Calu3 (cell line): ENCODE measurements at regions not wholly inside any gene's neighbourhood (a gene's known extent, or its start where the extent isn't known, plus 50 kb on each side); places are given as distances from the start of the nearest gene placed in this dataset.
"Not testable (repeated sequence)": the region's sequence is repeated elsewhere in the genome, so short reads cannot be mapped to it uniquely, and the experiment has no call there.

Source experiments
- BruUV-seq: library from RNA; stranded (reverse); fragments of 400-500 nt; replicated peaks from 2 replicates; lab custom pipeline; 2021; lab: Mats Ljungman, UMichigan
- CTCF ChIA-PET: fragments of 300-600 bp; sonication (Branson Sonifier 250); formaldehyde crosslinking; loops from one replicate; lab custom pipeline; 2022; ENCODE audit warnings: antibody characterized with exemption; lab: Charles Lee
- DNase-seq: peaks from one replicate; pipeline ENCODE4 v3.0.0; 2022
- H3K27ac Mint-ChIP-seq: one replicate; pipeline ENCODE4 v1.8.0; 2022; ENCODE audit warnings: mixed read lengths; ENCODE audit not compliant: unreplicated experiment
- H3K27me3 Mint-ChIP-seq: one replicate; pipeline ENCODE4 v1.8.0; 2022; ENCODE audit warnings: mixed read lengths; ENCODE audit not compliant: unreplicated experiment
- H3K36me3 Mint-ChIP-seq: one replicate; pipeline ENCODE4 v1.8.0; 2022; ENCODE audit warnings: mild to moderate bottlenecking, moderate library complexity, mixed read lengths; ENCODE audit not compliant: insufficient read depth, unreplicated experiment
- H3K4me1 Mint-ChIP-seq: one replicate; pipeline ENCODE4 v1.8.0; 2022; ENCODE audit warnings: mild to moderate bottlenecking, low read depth, mixed read lengths; ENCODE audit not compliant: unreplicated experiment
- H3K4me3 Mint-ChIP-seq: one replicate; pipeline ENCODE4 v1.8.0; 2022; ENCODE audit warnings: mild to moderate bottlenecking, low read depth, moderate library complexity, mixed read lengths; ENCODE audit not compliant: unreplicated experiment
- H3K9me3 Mint-ChIP-seq: one replicate; pipeline ENCODE4 v1.8.0; 2022; ENCODE audit warnings: low read depth, mixed read lengths; ENCODE audit not compliant: unreplicated experiment
- intact Hi-C: fragments of 100-400 bp; cut with micrococcal nuclease; formaldehyde crosslinking; loops from one replicate; pipeline ENCODE4 v1.10.0; 2022; ENCODE audit not compliant: unreplicated experiment
- TF ChIP-seq, protein P1 (sequence below): fragments of 200-600 bp; IDR thresholded peaks from one replicate; pipeline ENCODE4 v1.8.0; 2022; ENCODE audit warnings: antibody characterized with exemption; ENCODE audit not compliant: unreplicated experiment

DNA sequence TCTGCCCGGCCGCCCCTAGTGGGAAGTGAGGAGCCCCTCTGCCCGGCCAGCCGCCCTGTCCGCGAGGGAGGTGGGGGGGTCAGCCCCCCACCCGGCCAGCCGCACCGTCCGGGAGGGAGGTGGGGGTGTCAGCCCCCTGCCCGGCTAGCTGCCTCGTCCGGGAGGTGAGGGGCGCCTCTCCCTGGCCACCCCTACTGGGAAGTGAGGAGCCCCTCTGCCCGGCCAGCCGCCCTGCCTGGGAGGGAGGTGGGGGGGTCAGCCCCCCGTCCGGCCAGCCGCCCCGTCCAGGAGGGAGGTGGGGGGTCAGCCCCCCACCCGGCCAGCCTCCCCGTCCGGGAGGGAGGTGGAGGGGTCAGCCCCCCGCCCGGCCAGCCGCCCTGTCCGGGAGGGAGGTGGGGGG lies 851.9 kb upstream of the DEFB115 start:
- not testable (repeated sequence) for H3K27ac Mint-ChIP-seq, H3K36me3 Mint-ChIP-seq

GRCh38 chr20:30406370-30406769 lies 851.1 kb upstream of the DEFB115 start:
- CTCF ChIA-PET, H3K4me1 Mint-ChIP-seq, H3K27me3 Mint-ChIP-seq, H3K9me3 Mint-ChIP-seq, BruUV-seq, H3K4me3 Mint-ChIP-seq, intact Hi-C loops, H3K27ac Mint-ChIP-seq, DNase-seq, H3K36me3 Mint-ChIP-seq: not testable (repeated sequence)

More for the DNA sequence above, 851.9 kb upstream of the DEFB115 start:
- H3K4me1 Mint-ChIP-seq, H3K4me3 Mint-ChIP-seq, intact Hi-C loops, DNase-seq, BruUV-seq, H3K9me3 Mint-ChIP-seq, CTCF ChIA-PET, H3K27me3 Mint-ChIP-seq: not testable (repeated sequence)

DNA sequence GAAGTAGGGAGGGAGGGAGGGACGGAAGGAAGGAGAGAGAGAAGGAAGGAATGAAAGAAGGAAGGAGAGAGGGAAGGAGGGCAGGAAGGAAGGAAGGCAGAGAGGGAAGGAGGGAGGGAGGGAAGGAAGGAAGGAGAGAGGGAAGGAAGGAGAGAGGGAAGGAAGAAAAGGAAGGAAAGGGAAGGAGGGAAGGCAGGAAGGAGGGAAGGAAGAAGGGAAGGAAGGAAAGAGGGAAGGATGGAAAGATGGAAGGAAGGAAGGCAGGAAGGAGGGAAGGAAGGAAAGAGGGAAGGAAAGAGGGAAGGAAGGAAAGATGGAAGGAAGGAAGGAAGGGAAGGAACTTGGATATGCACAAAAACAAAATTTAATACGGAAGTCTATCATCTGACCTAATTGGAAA lies 844.5 kb upstream of the DEFB115 start:
- no peak overlapping the region for H3K4me3 Mint-ChIP-seq
- no peak for DNase-seq
- no peaks in the 10 kb centered on the region for H3K27me3 Mint-ChIP-seq
- BruUV-seq, result no TSS peak
- peaks cover 5% of the 10 kb centered on the region for H3K9me3 Mint-ChIP-seq
- no peak overlapping the region for H3K27ac Mint-ChIP-seq
- H3K4me1 Mint-ChIP-seq, result no peaks in the 10 kb centered on the region
- CTCF ChIA-PET, result no interaction called here
- H3K36me3 Mint-ChIP-seq, result no peaks in the 10 kb centered on the region
- TF ChIP-seq, protein P1, sequence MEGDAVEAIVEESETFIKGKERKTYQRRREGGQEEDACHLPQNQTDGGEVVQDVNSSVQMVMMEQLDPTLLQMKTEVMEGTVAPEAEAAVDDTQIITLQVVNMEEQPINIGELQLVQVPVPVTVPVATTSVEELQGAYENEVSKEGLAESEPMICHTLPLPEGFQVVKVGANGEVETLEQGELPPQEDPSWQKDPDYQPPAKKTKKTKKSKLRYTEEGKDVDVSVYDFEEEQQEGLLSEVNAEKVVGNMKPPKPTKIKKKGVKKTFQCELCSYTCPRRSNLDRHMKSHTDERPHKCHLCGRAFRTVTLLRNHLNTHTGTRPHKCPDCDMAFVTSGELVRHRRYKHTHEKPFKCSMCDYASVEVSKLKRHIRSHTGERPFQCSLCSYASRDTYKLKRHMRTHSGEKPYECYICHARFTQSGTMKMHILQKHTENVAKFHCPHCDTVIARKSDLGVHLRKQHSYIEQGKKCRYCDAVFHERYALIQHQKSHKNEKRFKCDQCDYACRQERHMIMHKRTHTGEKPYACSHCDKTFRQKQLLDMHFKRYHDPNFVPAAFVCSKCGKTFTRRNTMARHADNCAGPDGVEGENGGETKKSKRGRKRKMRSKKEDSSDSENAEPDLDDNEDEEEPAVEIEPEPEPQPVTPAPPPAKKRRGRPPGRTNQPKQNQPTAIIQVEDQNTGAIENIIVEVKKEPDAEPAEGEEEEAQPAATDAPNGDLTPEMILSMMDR, result no peak
- intact Hi-C loops, result no loop called here

DNA sequence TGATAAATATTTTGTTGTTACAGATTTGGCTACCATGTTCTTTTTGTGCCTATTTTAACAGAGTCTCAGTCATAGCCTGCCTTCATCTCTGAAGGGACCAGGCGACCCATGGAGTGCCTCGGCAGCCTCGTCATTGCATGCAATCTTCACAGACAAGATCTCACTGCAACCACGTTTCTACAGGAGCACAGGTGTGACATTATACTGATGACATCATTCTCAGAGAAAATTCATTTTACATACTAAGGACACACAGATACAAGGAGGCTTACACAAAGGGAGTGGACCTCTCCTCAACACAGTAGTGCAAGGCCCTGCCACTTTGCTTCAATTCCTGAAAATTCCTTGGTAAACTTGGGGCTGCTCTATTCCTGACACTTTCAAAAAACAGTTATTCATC lies 840.1 kb upstream of the DEFB115 start:
- CTCF ChIA-PET, H3K36me3 Mint-ChIP-seq, H3K4me1 Mint-ChIP-seq, BruUV-seq, H3K9me3 Mint-ChIP-seq, H3K27ac Mint-ChIP-seq, H3K4me3 Mint-ChIP-seq, H3K27me3 Mint-ChIP-seq, DNase-seq, intact Hi-C loops: not testable (repeated sequence)

- intact Hi-C loops, BruUV-seq: not testable (repeated sequence)
Observed at GRCh38 chr20:30418378-30418777, 839.1 kb upstream of the DEFB115 start.

GRCh38 chr20:30419466-30419865 lies 838.0 kb upstream of the DEFB115 start:
- TF ChIP-seq, protein P1, result no peak
- H3K36me3 Mint-ChIP-seq, result no peaks in the 10 kb centered on the region
- H3K4me1 Mint-ChIP-seq, result no peaks in the 10 kb centered on the region
- intact Hi-C loops, result no loop called here
- no TSS peak for BruUV-seq
- DNase-seq, result no peak
- no peak overlapping the region for H3K27ac Mint-ChIP-seq
- CTCF ChIA-PET, result no interaction called here
- H3K27me3 Mint-ChIP-seq, result no peaks in the 10 kb centered on the region
- H3K9me3 Mint-ChIP-seq, result peaks cover 4% of the 10 kb centered on the region
- H3K4me3 Mint-ChIP-seq, result no peak overlapping the region

More at GRCh38 chr20:30418378-30418777, 839.1 kb upstream of the DEFB115 start:
- H3K27ac Mint-ChIP-seq, H3K4me3 Mint-ChIP-seq, DNase-seq, H3K36me3 Mint-ChIP-seq, H3K4me1 Mint-ChIP-seq, H3K9me3 Mint-ChIP-seq, H3K27me3 Mint-ChIP-seq, CTCF ChIA-PET: not testable (repeated sequence)

DNA sequence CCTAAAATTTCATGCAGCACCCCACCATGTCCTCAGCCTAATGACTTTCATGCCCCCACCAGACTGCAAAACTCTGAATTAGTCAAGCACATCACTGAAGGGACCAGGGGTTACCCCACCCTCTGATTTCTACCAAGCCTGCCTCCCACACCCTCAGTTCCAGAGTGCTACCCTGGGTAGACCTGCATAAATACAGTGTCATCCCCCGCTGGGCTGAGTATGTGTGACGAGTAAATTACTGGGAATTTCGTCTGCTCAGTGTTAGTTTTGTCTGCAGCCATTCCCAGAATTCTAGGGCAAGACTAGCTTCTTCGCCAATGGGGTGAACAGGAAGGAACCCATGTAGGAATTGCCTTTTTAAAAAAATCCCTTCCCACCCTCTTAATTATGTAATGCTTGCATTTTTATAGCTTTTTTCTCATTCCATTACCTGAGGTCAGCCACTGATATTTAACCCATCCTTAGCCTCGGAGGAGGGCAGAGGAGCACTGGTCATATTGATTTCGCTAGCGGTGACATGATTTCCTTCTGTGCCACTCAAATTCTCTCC lies 837.5 kb upstream of the DEFB115 start:
- intact Hi-C loops, H3K9me3 Mint-ChIP-seq, CTCF ChIA-PET, H3K36me3 Mint-ChIP-seq, DNase-seq, H3K27me3 Mint-ChIP-seq, BruUV-seq, H3K4me1 Mint-ChIP-seq, H3K4me3 Mint-ChIP-seq, H3K27ac Mint-ChIP-seq: not testable (repeated sequence)
